NCI-H1436 (cell line): ENCODE measurements at regions not wholly inside any gene's neighbourhood (a gene's known extent, or its start where the extent isn't known, plus 50 kb on each side); places are given as distances from the start of the nearest gene placed in this dataset.

Source experiments
- DNase-seq: peaks from one replicate; lab custom pipeline; 2025; lab: John Stamatoyannopoulos, UW

- no peak for DNase-seq
Observed at GRCh38 chr11:122346006-122346405, 230.0 kb upstream of the BLID start.

DNA sequence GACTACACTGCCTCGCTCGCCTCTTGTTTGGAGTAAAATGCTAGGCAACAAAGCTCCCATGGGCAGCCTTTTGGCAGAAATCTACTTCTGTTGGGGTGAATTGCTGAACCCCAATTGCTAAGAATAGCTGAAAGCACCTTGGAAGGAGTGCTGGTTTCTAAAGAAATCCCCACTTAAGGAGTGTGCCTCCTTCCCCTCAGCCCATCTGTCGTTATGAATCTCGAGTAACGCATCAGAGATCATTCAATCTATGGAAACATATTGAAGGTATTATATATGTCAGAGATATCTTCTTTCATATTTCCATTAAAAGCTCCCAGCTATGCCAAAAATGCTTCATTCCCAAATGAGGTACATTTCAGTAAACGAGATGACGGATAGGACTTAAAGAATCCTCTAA lies 229.6 kb upstream of the BLID start:
- DNase-seq: no peak

DNA sequence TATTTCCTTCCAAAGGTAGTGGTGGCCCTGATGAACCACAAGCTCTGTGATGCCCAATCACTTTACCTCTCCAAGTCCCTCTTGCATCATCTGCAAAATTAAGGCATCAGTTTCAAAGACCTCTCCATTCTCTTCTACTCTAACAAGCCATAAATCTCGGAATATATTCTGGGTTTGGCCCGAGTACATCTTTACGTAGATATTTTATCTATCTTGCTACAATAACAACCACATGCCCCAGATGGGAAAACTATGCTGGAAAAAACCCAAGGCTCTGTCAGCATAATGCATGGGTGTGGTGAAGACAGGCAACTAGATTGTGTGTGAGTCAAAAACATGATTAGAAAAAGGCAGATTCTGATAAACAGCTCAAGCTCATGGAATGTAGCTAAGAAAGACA lies 228.2 kb upstream of the BLID start:
- no peak for DNase-seq

DNA sequence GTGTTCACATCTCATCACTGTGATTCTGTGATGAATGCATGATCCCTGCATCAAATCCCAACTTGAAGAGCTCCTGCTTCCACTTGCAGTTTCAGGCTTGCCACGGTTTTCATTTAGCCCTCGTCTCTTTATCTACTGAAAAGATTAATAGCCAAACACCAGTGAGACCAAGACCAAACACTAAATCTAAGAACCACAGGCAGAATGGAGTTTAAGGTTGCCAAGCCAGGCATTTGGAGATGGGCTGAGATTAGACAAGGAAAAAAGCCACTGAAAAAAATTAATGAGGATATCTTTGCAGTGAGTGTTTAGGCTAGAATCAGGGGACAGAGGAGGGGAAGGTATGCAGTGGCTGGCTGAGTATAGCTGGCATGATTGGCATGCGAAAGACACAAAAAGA lies 227.2 kb upstream of the BLID start:
- no peak for DNase-seq

DNA sequence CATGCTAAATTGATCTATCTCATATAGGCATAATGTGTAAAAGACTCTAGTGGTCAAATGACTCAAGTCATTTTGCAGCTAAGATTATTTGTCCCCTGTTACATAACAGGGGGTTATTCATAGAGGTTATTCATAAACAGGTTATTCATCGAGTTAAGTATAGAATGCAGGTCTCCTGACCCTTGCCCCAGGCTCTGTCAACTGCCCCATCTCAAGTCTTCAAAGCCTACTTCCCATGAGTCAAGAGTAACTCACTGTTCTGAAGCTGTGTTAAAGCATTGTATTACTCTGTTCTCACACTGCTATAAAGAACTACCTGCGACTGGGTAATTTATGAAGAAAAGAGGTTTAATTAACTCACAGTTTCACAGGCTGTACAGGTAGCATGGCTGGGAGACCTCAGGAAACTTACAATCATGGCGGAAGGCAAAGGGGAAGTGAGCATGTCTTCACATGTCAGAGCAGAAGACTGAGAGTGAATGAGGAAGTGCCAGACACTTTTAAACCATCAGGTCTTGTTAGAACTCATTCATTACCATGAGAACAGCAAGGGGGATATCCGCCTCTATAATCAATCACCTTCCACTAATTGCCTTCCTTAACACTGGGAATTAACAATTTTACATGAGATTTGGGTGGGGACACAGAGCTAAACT lies 226.2 kb upstream of the BLID start:
- DNase-seq: no peak

DNA sequence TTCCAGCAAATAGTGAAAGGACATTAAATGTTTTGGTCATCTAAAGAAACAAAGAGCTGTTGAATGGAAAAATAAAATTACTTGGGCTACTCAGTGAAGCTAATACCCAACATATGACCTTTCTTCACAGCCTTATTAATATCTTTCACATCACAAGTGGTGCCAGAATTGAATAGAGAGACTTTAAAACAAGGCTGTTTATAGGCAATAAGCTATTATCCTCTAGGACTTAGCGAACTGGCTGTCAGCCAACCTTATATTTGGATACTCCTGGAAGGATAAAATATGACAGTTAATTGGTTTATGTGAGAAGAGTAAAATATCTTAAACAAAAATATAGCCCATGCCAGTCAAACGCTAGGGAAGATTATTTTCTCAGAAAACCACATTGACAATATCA lies 225.5 kb upstream of the BLID start:
- DNase-seq: no peak

DNA sequence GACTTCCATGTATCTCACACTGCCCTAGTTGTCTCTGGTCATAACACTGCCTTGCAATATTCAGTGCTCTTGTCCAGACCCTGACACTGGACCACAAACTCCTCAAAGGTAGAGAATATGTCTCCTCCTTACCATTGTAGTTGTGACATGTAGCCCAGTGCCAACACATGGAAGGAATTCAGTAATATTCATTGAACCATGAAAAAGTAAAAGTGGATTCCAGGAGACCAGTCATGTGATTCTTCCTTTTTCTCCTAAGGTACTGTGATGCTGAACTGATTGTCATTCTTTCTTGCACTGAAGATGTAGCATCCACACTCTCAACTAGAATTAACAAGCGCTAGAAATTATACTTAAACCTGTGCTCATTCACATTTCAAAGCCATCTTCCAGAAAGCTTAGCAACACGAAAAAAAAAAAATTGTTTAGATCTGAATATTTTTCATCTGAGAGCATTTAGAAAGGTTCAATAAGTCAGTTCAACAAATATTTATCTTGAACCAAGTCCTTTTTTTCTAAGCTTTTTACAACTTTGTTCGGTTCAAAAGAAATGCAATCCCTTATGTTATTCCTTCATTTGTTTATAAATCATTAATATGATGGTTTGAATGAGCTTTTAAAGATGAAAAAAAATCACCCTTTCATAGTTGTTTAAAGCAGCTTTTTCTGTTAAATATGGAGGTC lies 224.7 kb upstream of the BLID start:
- DNase-seq: no peak

- DNase-seq: no peak
Observed at GRCh38 chr11:122339436-122340060, 223.5 kb upstream of the BLID start.

GRCh38 chr11:122337704-122338103 lies 221.7 kb upstream of the BLID start:
- no peak for DNase-seq

GRCh38 chr11:122337241-122337640 lies 221.2 kb upstream of the BLID start:
- no peak for DNase-seq

DNA sequence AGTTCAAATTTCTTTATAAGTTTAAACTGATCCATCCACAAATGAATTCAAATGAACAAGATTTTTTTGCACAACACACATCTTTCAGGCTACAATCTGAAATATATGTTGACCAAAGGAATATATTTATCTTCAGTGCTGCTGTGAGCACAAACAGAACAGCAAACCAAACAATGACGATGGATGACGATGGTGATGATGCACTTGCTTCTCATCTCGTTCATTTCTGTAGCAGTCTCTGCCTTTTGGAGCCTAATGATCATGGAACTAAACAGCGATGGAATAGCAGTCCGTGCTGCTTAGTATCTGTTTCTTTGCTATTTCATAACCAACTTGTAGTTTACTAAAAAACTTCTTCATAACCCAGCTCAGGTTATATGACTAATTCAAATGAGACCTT lies 220.7 kb upstream of the BLID start:
- DNase-seq: no peak

GRCh38 chr11:122334546-122335339 lies 218.7 kb upstream of the BLID start:
- DNase-seq: no peak

GRCh38 chr11:122333467-122333866 lies 217.5 kb upstream of the BLID start:
- no peak for DNase-seq

DNA sequence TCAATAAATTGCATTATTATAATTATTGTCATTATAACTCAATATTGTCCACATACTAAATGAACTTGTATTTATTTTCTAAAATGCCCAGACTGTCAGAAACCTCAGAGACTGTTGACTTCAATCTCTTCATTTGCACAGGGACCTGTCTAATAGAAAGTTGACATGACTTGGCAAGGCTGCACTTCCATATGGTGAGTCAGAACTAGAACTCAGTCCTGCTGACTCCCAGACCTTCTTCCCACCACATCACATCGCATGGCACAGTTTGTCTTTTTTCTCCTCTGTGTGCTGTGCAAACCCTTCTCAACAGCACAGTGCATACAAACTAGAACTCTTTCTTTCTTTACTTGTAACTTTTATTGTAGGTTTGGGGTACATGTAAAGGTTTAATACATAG lies 215.1 kb upstream of the BLID start:
- no peak for DNase-seq

GRCh38 chr11:122330279-122330965 lies 214.4 kb upstream of the BLID start:
- no peak for DNase-seq

DNA sequence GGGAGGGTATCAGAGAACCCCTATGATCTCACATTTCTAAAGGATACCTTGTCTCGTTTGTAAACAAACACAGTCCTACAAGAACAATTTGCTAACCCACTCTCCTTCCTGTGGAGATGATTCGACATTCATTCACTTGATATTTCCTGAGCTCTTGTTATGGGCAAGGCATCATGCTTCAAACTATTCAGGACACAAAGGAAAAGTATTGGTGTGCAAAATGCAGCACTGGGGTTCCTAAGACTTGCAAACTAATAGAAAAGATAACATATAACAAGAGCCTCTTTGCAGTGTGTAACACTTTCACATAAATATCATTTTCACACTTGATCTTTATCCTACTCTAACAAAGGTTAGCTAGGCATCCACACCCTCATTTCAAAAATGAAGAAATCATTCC lies 211.5 kb upstream of the BLID start:
- DNase-seq: no peak

- no peak for DNase-seq
Observed at GRCh38 chr11:122323754-122324421, 207.9 kb upstream of the BLID start.

DNA sequence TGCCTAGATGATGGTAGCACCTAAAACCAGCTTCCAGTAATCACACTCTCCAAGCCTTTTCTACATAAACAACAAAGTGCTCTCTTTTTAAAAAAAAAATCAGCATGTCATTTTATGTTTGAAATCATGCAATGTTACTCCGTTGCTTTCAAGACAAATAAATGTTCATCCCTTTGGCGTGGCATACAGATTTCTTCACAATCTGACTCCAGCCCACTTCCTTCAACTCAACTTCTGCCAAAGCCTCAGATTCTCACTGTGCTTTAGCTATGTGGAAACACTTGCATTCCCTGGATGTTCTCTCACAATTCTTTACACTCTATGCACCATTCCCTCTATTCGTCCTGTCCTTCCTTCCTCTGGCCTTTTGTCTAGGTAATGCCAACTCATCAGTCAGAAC lies 206.3 kb upstream of the BLID start:
- DNase-seq: no peak

GRCh38 chr11:122320671-122321070 lies 204.7 kb upstream of the BLID start:
- DNase-seq: no peak

DNA sequence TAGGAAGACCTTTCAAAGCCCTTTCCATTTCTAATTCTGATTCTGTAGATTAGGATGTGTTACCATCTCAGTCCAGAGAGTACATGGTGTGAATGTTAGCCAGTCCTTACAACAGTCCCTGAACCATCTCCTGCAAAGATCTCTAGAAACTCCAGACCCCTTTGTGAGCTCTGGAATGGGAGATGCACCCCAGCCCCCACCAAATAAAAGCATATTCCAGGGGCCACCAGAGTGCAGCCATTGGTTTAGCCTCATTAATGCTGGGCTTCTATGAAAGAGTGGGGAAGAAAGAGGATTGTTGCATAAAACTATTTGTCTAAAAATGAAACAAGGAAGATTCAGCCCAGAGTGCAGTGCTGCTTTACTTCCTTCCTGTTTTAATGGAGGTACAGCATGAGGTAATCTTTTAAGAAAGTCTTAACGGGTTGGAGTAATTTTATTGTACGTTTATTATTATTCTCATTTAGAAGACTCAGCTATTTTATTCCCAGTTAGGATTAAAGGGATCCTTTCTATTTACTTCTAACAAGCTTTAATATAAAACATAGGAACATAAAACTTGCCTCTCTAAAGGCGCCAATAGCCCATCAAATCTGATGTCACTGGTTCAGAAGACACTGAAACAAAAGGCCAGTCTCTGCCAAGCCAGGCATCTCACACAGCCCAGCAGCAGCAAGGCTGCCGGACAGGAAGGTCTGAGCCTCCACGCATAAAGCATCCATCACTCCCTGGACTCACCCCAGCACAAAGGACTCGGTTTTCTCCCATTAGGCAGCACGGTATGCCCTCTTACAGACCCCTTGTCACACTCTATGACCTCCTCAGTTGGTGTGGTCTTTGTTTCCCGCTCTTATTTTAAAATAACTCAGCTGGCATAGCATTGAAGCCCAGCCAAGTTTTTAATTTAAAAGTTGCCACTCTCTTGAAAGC lies 203.9 kb upstream of the BLID start:
- DNase-seq: no peak

GRCh38 chr11:122319085-122319484 lies 203.1 kb upstream of the BLID start:
- DNase-seq: no peak
